A204.1 (cell line): ENCODE measurements at regions not wholly inside any gene's neighbourhood (a gene's known extent, or its start where the extent isn't known, plus 50 kb on each side); places are given as distances from the start of the nearest gene placed in this dataset.

Experiments used
- FAIRE-seq: peaks from 2 replicates; lab custom pipeline; 2012; peaks lifted over from hg19 to GRCh38; lab: Jason Lieb, UNC

DNA sequence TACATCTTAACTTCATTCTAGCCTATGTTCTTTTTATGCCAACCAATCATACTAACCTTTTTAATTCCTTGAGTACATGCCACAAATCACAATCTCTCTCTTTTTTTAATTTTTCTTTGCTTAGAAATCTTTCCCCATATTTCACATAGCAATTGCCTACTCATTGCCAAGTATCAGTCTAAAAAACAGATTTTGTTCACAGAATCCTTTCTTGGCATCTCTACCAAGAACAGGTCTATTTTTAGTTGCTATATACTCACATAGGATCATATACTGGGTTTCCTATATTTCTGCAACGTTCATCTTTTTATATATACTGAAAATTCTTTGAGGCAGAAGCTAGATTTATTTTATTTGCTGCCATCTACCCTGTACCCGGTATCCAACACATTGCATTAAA lies 292.1 kb downstream of the GASK1B start:
- no peak for FAIRE-seq

DNA sequence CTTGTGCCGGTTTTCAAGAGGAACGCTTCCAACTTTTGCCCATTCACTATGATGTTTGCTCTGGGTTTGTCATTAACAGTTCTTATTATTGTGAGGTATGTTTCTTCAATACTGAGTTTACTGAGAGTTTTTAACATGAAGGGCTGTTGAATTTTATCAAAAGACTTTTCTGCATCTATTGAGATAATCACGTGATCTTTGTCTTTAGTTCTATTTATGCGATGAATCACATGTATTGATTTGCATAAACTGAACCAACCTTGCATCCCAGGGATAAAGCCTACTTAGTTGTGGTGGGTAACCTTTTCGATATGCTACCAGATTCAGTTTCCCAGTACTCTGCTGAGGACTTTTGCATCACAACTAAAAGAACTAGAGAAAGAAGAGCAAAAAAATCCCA lies 318.0 kb downstream of the GASK1B start:
- FAIRE-seq, result no peak

DNA sequence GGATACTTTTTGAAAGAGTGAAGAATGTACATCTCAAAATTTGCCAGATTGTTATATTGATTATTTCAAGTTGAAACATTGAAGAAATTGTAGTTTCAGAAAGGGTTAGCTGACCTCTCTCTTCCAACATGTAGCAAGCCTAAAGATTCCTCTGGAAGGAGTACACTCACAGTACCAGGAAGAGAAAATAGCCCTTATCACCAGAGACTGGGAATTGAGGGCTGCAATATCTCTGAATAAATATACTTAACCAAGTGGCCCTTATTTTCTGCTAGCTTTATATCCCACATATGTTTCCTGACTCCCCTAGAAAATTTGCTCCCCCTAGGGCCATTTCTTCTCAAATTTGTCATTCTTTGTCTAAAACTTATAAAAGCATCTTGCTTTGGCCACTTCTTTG lies 332.2 kb downstream of the GASK1B start:
- FAIRE-seq, result no peak

DNA sequence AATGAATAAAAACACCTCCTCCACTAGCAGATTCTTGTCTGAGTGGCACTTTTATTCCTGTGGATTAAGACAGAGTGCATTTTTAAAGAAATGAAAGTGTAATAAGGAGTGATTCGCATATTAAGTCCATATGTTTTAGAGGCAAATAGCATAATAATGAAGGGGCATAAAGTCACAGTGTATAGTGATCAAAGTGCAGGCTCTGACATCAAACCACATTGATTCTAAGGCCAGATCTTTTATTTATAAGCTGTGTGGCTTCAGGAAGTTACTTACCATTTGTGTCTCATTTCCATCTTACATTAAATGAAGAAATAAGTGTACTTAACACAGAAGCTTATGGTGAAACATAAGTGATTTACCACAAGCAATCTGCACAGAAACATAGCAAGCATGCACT lies 332.8 kb downstream of the GASK1B start:
- no peak for FAIRE-seq

DNA sequence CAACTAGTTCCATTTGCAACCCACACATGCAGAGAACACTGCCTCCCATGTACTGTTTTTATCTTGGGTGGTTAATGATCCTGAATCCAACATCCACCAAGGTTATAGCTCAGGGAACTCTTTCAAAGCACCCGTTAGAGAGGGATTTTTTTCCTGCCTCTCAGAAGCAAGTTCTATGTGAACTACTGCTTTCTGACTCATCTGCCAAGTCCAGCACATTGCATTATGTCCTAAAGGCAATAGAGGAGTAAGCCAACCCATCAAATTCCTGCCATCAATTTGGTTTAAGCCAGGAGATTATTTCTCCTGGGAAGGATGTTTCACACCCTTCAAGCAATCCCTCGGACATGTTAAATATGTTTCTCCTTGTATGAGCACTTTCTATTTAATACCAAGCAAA lies 334.5 kb downstream of the GASK1B start:
- FAIRE-seq, result no peak

DNA sequence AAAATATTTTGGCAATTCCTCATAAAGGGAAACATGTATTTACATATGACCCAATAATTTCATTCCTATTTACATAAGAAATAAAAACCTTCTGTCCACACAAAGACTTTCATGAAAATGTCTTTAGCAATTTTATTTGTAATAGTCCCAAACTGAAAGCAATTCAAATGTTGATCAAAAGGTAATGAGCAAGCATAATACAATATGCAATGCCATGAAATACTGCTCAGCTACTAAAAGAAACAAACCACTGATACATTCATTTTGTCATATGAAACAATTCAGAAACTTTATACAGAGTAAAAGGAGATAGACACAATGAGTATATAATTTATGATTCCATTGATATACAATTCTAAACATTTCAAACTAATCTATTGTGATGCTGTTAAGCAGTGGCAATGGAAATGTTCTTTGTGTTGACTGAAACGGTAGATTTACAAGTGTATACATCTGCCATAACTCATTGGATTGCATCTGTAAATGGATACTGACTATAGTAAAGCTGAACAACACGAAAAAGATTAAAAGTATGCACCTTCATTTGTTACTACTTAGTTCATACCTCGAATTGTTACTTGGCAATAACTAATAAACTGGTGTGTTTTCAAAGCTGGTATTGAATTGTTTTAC lies 335.6 kb downstream of the GASK1B start:
- no peak for FAIRE-seq

DNA sequence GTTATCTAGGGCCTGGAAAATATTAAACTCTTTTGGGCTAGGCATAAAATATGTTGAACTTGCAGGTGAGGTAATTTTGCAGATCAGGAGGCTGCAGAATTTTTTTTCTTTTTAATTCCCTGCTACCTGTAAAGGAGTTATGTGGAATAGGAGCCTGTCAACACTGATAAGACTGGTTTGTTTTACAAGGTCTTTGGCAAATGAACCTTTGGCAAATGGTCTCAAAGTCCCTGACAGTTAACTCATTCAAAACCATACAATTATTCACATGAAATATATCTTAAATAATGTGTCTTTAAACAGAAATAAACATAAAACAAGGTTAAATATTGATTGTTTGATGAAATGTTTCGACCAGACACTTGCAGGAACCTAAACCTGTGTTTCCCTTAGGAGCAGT lies 340.2 kb downstream of the GASK1B start:
- FAIRE-seq, result no peak

DNA sequence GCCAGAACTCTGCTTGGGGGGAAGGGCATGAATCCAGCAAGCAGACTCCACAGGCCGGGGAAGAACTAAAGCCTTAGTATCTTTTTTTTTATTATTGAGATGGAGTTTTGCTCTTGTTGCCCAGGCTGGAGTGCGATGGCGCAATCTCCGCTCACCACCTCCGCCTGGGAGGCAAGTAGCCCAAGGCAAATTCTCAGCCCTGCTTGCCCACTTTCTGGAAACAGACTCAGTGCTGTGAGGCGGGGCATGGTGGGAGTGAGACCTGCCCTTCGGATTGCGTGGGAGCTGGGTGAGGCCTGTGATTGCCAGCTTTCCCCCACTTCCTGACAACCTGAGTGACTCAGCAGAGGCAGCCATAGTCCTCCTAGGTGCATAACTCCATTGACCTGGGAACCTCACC lies 348.8 kb downstream of the GASK1B start:
- FAIRE-seq, result no peak

DNA sequence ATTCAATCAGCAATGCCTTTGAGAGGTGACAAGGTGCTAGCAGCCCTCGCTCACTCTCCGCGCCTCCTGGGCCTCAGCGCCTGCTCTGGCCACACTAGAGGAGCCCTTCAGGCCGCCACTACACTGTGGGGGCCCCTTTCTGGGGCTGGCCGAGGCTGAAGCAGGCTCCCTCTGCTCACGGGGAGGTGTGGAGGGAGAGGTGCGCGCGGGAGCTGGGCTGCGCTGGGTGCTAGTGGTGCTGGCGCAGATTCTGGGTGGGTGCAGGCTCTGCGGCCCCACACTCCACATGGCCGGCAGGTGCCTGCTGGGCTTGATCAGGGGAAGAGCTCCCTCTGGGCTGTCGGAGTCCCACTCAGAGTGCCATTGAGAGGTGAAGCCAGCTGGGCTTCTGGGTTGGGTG lies 351.0 kb downstream of the GASK1B start:
- no peak for FAIRE-seq

DNA sequence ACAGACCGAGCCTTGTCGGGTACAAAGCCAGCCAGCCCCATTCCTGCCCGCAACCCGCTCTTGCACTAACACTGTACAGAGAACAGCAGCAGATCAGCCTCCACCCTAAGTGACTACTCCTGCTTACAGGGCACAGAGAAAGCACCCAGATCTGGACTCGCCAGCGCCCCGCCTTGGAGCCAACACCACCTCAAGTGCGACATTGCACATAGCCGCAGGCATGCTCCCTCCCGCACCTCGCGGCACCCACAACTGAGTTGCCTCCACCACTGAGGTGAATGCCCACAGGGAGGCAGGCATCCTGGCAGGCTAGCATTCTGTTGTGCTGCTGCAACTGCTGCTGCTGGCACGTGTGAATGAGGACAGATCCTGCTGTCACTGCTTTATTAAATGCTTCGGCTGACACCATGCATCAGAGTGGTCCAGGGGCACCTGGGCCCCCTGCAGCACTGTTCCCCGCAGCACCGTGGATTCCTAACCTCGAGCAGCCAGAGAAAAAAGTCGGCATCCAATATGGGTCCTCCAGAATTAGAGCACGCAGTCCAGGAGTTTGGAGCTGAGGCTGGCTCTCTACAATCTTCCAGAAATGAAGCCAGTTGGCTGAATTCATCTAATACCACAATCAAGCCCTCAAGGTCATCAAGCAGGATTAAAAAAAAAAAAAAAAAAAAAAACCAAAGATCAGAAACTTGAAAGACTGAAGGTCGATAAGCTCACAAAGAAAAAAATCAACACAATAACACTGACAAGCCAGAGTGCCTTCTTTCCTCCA lies 352.9 kb downstream of the GASK1B start:
- no peak for FAIRE-seq

DNA sequence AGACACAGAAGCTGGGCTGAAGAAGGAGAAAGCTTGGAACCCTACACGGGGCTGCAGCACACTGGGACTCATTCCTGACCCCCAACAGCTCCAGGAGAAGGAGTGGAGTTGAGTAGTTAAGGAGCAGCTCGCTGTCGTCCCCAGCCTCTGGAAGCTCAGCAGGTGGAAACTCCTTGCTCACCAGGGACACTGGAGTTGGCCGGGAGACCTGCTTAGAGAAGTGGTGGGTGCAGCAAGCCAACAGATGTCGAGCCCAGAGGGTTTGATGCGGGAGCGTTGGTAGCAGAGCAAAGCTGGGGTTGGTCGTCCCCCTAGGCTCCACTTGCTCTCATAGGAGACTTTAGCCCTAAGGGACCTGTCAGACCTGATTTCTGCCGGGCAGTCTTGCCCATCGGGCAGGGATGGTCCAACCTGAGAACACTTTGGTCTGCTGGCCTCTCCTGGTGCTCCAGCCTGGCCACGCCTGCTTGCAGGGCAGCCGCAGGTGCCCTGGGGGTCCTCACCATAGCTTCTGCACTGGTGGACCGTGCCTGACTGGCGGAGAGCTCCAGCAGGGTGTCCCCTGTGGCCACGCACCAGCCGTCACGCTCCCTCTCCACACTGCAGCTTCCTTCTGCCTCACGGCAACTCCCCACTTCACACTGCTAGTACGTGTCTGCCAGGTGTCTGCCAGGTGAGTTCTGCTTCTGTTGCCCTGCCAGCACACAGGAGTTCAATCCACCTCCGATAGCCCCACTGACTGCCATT lies 353.7 kb downstream of the GASK1B start:
- FAIRE-seq, result no peak

DNA sequence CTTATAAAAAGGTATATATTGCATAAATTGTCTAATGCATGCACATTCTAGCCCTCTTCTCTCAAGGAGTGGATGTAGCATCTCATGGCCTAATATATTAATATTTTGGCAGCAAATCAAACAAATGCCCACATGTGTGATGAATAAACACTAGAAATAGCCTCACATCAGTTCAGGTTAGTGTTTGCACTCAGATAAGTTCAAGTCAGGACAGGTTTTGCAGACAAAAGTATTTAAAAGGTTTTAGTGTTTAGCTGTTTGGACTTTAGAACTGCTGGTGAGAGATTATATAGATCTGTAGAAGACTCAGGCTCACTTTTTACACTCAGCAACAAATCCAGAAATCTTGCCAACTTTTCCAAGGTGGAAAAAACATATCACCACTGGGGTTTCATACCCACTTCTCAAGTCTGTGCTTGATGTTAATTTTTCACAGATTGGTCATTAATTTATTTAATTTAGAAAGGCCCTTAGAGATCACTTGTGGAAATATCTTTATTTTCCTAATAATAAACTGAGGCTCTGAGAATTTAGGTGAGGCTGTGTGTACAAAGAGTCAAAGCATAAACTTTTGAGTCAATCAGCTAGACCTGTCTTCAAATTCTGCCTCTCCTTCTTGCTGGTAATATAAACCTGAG lies 362.6 kb downstream of the GASK1B start:
- FAIRE-seq, result no peak

DNA sequence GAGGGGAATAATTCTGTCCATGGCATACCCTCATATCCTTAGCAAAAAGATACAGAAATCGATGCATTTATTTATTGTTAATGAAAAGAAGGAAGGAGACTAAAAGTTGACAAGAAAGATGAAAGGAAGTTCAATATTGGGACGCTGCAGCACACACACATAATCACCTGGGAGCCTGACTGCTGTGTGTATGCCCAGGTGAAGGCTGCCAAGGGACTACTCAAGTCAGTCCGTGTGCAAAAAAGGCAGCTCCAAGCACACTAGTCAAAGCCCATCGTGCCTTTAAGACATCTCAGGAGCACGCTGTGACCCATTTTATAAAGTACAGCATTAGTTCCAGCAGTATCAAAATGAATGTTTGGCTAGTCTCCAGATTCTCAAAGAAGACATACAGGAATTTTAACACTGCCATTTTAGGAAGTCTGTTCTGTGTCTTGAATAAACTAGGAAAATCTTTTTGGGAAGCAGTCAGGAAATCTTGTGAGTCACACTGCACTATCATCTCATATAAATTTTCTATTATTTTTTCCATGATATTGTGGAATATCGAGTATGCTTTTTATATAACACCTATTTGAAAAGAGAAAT lies 363.9 kb downstream of the GASK1B start:
- FAIRE-seq, result no peak

DNA sequence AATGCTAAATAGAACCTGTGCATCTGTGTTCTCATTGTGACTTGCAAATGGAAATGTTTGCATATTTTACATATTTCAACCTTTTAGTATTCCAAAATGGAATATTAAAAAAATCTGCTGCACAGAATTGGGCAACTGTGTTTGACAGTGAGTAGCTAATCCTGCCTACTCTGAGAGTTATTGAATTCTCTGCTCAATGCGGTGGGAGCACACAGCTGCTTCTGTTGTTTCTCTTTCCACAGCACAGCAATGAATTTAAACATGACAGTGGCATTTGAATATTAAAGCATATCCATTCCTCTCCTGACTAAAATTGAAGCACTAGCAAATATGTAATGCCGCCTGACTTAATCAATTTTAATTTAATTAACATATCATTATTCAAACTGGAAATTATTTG lies 366.6 kb downstream of the GASK1B start:
- no peak for FAIRE-seq

DNA sequence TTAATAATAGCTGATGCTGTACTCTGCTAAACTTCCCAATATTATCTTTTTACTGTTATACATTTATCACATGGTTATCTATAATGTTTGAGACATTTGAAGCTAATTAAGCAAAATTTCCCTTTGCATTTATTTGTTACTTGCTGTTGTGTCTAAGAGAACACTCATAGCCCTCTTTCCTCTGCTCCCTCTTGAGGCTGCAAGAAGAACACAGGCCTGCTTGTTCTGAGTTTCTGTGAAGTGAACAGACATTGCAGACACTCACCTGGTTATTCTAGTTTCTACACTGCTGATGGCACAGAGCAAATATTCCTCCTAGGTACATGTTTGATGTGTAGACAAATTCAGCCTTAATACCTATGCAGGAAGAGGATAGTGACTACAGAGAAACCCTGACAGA lies 367.8 kb downstream of the GASK1B start:
- no peak for FAIRE-seq

DNA sequence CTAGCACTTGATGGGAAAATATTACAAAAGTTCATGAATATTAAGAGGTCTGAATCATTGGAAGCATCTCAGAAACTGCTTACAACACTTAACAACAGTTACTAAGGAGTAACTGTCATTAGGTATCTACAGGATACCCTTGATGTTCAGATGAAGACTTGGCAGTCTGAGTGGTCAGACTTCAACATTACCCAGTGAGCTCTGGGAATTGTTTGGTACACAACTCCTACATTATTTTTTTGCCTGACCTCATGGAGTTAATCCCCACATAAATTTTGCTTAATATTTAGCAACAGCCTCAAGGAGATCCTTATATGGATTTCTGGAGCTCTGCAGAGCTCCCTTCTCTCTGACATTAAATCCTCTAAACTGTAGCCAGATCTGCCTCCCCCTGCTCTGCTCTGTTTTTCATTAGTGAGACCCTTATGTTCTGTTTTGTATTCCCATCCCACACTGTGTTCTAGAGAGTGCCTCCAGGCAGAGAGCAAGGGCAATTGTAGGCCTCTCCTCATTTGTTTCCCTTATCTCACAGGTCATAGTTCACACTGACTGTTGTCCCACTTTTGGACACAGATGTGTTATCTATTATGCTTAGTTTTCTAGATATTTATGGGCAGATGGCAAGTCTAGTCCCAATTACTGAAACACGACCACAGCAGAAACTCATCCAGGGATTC lies 368.8 kb downstream of the GASK1B start:
- no peak for FAIRE-seq

DNA sequence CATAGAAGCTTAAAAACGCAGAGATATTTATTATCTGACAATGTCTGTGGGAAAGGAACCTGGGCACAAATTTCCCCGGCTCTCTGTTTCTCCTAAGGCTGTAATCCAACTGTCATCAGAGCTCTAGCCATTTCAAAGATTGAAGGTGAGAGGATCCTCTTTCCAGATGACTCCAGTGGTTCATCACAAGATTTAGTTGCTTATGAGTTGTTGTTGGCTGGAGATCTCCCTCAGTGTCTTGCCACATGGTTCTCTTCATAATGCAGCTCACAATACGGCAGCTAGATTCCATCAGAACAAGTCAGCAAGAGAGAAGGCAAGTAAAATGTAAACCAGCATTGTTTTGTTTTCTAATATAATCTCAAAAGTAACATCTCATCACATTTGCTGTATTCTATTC lies 369.4 kb downstream of the GASK1B start:
- no peak for FAIRE-seq

DNA sequence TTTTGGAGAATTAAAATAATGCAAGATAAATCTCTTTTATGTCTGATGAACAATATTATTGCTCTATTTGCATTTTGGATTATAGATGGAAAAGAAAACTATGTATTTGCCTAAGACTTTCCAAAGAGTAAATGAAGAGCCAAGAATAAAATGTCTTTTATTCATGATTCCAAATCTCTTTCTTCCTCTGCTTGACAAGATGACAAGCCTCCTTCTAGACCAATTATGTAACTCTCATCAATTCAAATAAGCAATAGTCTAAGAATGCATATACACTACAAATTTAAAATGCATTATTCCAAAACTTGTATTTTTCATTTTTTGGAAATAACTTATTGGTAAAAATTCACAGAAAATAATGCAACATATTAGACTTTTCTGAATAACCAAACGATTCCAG lies 377.3 kb downstream of the GASK1B start:
- no peak for FAIRE-seq

DNA sequence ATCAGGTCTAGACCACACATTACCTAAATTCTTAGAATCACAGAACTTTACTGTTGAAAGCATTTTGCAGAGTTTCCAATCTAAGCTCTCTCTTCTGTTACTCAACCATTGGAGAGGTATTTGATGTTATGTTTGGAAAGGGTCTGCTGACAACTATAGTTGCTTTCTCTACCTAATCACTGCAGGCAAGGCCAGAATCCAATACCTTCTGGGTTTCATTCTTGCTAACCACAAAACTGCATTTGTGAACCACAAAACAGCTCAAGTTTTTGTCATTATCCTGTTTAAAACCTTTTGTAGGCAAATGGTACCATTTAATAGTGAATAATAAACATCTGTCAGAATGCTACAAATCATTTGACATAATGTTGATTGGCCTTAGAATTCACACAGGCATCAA lies 380.1 kb downstream of the GASK1B start:
- no peak for FAIRE-seq

DNA sequence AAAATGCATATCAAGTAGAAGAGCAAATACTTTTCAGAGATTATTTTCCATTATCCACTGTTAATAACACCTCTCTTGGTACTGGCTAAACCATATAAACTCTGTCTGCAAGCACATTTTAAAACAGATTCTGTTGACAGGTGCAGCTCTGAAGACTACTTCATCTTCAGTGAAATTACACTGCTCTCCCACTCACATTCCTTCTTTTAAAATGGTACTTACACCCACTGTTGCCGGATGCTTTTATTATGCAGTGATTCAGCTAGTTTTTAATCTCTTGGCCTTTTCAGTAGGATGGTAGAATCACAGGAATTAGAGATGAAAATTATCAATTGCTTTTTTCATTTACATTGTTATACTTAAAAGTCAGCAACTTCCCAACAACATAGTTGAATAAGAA lies 381.6 kb downstream of the GASK1B start:
- FAIRE-seq, result no peak

DNA sequence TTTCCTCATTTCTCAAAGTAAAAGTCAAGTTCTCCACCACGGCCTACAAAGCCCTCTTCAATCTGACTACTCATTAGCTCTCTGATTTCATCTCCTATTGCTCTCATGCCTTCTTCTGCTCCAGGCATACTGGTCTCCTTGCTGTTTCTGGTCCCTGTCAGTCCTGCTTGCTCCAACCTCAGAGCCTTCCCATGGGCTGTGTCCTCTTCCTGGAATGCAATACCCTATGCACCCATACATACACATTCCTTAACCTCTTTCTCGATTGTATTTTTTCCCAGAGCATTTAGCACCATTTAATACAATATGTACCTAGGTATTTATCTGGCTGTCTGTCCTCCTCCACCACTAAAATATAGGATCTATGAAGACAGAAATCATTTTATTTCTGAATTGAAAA lies 385.2 kb downstream of the GASK1B start:
- no peak for FAIRE-seq

DNA sequence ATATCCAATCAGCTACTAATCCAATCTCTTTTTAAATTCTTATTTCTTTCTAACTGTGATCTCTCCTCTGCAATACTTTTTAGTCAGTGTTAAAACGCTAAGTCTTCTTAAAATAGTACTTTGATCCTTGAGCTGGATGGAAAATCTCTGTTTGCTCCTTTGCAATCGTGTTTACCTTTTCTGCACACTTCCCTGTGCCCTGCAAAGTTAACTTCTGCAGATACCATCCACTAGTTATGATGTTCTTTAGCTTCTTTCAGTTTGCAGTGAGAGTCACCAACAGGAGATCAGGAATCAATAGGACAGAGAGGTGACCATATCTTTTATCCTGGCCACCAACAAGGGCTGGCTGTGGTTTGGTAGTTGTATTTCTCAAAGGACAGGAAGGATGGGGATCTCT lies 391.5 kb downstream of the GASK1B start:
- no peak for FAIRE-seq
